ENCODE measurements at regions not wholly inside any gene's neighbourhood (a gene's known extent, or its start where the extent isn't known, plus 50 kb on each side); places are given as distances from the start of the nearest gene placed in this dataset.

- TF ChIP-seq ZBTB34 (CRISPR knock-in tag; IDR thresholded peaks at IDR 0.05) (no peak), TFDP2 (CRISPR knock-in tag; IDR thresholded peaks at IDR 0.05) (no peak), CTCF (CRISPR knock-in tag; IDR thresholded peaks at IDR 0.05) (no peak), FOXP4 (CRISPR knock-in tag; IDR thresholded peaks at IDR 0.05) (no peak), PAX8 (CRISPR knock-in tag; IDR thresholded peaks at IDR 0.05; ENCODE audit: borderline replicate concordance) (no peak), RERE (CRISPR knock-in tag; IDR thresholded peaks at IDR 0.05; ENCODE audit: low read depth) (no peak), BORCS8-MEF2B (CRISPR knock-in tag; IDR thresholded peaks at IDR 0.05) (no peak), IRF1 (CRISPR knock-in tag; IDR thresholded peaks at IDR 0.05; ENCODE audit: low read depth) (no peak), ETS1 (CRISPR knock-in tag; IDR thresholded peaks at IDR 0.05) (no peak), REST (IDR thresholded peaks at IDR 0.05; ENCODE audit: borderline replicate concordance in 1 of 2, low read depth in 1 of 2, low read length in 2 of 2) (no peak), MEF2D (CRISPR knock-in tag; IDR thresholded peaks at IDR 0.05) (no peak), TAF15 (IDR thresholded peaks at IDR 0.05; ENCODE audit: low read depth, low read length, poor library complexity, severe bottlenecking) (no peak), REPIN1 (CRISPR knock-in tag; IDR thresholded peaks at IDR 0.05; ENCODE audit: borderline replicate concordance, low read depth) (no peak)
Observed at GRCh38 chr4:101415962-101416361, 68.6 kb upstream of the PPP3CA start.
